ENCODE measurements at regions not wholly inside any gene's neighbourhood (a gene's known extent, or its start where the extent isn't known, plus 50 kb on each side); places are given as distances from the start of the nearest gene placed in this dataset.

- TF ChIP-seq ATF2 (IDR thresholded peaks at IDR 0.05; ENCODE audit: low read length) = no peak
- TF ChIP-seq KDM1A (IDR thresholded peaks at IDR 0.05; ENCODE audit: borderline replicate concordance, low read length) = no peak
- no peak for TF ChIP-seq RAD21 (IDR thresholded peaks at IDR 0.05 in 1 of 2, conservative IDR thresholded peaks at IDR 0.05 in 1 of 2; ENCODE audit: low read depth in 2 of 2, low read length in 2 of 2)
- TF ChIP-seq SP1 (IDR thresholded peaks at IDR 0.05; ENCODE audit: low read depth, low read length) = no peak
- no peak for TF ChIP-seq SUZ12 (IDR thresholded peaks at IDR 0.05; ENCODE audit: low read length)
Measured at GRCh38 chr9:27664121-27664779, 91.0 kb upstream of the C9orf72 start (continued).
